Activated T-cell treated with anti-CD3 and anti-CD28 coated beads, Interleukin-2, amount 50 U/mL, for 4 hours (primary cell): ENCODE measurements at regions not wholly inside any gene's neighbourhood (a gene's known extent, or its start where the extent isn't known, plus 50 kb on each side); places are given as distances from the start of the nearest gene placed in this dataset.
"Not testable (repeated sequence)": the region's sequence is repeated elsewhere in the genome, so short reads cannot be mapped to it uniquely, and the experiment has no call there.

Experiments
- ATAC-seq, 2 donors: fragments of 200-7000 bp; cut with Tn5 transposase; one replicate each; pipeline ENCODE4 v1.10.0; 2021
- DNase-seq: peaks from one replicate; pipeline ENCODE4 v3.0.0-alpha.2; 2020
- H3K27me3 Mint-ChIP-seq: one replicate; pipeline ENCODE4 v1.8.0; 2021; ENCODE audit warnings: low read depth, mixed read lengths
- H3K36me3 Mint-ChIP-seq: one replicate; pipeline ENCODE4 v1.8.0; 2022; ENCODE audit warnings: mixed read lengths; ENCODE audit not compliant: insufficient read depth
- H3K4me1 Mint-ChIP-seq: one replicate; pipeline ENCODE4 v1.8.0; 2021; ENCODE audit warnings: low read depth, mixed read lengths
- H3K4me3 Mint-ChIP-seq: one replicate; pipeline ENCODE4 v1.8.0; 2021; ENCODE audit warnings: mild to moderate bottlenecking, moderate library complexity, mixed read lengths
- H3K9me3 Mint-ChIP-seq: one replicate; pipeline ENCODE4 v1.8.0; 2021; ENCODE audit warnings: mixed read lengths

DNA sequence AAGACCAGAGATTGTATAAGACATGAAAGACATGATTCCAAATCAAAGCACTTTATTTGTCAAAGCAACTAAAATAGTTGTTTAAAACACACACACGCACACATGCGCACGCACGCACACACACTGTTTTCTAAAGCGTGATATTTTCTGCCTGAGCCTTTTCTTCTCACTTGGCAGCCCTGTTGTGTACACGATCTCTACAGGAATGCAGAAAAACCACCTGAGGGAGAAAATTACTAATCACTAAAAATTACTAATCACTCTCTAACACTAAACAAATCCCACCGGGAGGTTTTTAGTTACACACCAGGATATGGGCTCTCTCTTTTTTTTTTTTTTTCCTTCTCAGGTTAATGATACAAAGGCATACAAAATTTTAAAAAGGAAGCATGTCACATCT, 160.1 kb upstream of the ATP11B start:
- H3K9me3 Mint-ChIP-seq = no peaks in the 10 kb centered on the region
- DNase-seq (no peak), ATAC-seq (no peak)
- H3K4me1 Mint-ChIP-seq = no peaks in the 10 kb centered on the region
- no peak overlapping the region for H3K4me3 Mint-ChIP-seq
- H3K36me3 Mint-ChIP-seq = no peaks in the 10 kb centered on the region
- H3K27me3 Mint-ChIP-seq = peaks cover 3% of the 10 kb centered on the region

DNA sequence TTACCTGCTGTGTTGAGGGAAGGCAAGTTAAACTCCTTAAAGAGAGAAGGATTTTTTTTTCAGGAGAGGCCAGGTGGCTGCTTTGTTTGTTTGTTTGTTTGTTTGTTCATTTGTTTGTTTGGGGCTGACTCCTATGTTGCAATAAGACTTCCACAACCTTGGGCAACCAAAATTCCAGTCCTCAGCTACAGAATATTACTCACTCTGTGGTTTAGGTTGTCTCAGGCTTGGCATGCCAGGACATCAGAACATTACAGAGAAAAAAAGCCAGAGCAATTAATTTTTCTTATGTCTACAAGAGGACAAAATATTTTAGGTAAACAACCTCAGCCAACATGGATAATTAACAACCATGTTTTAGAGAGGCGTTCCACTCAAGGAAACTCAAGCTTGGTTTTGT, 156.7 kb upstream of the ATP11B start:
- Mint-ChIP-seq H3K4me3 (no peak overlapping the region), H3K36me3 (no peaks in the 10 kb centered on the region), H3K9me3 (peaks cover 4% of the 10 kb centered on the region), H3K27me3 (peaks cover 11% of the 10 kb centered on the region), H3K4me1 (no peaks in the 10 kb centered on the region)
- ATAC-seq (no peak), DNase-seq (no peak)

DNA sequence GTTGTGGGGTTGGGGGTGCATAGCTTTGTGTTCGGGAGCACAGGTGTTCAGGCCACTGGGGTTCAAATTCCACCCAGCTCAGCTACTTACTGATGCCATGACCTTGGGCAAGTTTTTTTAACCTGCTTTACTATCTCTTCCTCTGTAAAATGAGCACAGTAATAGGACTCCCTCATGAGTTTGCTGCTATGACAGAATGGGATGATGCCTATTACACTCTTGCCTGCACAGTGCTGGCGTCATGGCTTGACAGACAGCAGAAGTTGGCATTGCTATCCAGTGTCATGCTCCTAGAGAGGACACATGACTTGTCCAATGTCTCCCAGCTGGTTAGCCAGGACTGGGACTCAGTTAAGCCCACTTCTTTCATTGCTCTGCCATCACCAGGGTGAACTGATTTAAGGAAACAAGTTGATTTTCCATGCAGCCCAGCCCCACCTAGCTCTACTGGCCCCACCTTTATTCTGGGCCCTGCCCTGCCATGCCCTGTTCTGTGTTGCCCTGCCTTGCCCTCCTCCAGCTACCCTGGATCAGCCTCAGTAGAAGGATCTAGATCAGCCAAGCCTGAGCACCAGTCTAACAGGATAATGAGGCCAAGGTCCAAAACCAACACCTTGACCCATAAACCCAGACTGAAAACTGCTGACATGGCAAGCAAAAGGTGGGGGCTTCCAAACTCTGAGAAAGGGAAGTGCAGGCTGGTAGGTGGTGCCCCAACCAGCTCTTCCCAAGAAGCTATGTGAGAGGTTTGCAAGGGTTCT, 155.8 kb upstream of the ATP11B start:
- H3K4me3 Mint-ChIP-seq = no peak overlapping the region

DNA sequence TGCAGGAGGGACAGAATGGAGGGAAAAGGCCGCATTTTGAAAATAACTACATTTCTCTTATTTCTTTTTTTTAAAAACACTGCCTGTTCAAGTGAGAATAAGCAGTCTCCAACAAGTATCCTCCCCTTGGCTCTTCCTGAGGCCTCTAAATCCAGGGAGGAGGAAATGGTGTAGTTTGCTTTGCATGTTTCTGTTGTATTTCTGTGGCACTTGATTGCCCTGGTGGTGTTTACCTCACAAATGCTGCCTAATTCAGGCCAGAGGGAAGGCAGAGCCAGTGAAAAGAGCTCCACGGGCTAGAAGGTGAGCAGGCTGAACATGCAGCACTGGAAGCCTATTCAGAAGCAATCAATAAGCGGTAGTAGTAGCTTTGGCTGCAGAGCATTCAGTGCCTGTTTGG, 149.3 kb upstream of the ATP11B start:
- H3K4me1 Mint-ChIP-seq = no peaks in the 10 kb centered on the region
- H3K36me3 Mint-ChIP-seq = no peaks in the 10 kb centered on the region
- H3K9me3 Mint-ChIP-seq = peaks cover 4% of the 10 kb centered on the region
- no peak overlapping the region for H3K4me3 Mint-ChIP-seq
- DNase-seq (no peak), ATAC-seq (no peak)
- H3K27me3 Mint-ChIP-seq = peaks cover 16% of the 10 kb centered on the region

More for the DNA sequence above, 155.8 kb upstream of the ATP11B start:
- ATAC-seq (no peak), DNase-seq (no peak)
- peaks cover 11% of the 10 kb centered on the region for H3K27me3 Mint-ChIP-seq
- no peaks in the 10 kb centered on the region for H3K36me3 Mint-ChIP-seq
- peaks cover 4% of the 10 kb centered on the region for H3K9me3 Mint-ChIP-seq
- no peaks in the 10 kb centered on the region for H3K4me1 Mint-ChIP-seq

DNA sequence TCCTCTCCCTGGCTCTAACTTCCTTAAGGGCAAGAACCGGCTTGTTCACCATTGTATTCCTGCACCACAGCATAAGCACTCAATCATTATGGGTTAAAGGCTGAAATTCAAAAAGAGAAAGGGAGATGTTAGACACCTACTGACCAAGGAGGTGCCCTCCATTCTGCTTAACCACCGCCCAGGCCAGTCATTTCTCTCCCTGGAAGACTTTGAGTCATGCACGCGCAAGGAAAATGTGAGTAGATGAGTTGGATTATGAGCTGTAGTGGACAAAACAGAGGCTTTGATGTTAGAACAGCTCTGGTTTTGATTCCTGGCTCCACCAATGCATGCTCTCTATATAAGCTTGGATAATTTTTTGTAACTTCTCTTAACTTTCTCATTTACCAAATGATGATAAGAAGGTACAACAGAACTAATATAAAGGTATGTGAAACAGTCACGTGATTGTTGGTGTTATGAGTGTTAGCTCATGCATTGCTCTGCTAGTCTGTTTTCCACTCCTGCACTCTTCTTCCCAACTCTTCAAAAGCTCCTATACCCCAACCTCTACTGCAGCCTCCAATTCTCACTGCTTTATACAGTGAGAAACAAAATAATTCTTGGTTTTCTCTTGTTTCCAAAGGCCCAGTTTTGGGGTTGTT, 148.4 kb upstream of the ATP11B start:
- Mint-ChIP-seq H3K4me1 (no peaks in the 10 kb centered on the region), H3K9me3 (peaks cover 4% of the 10 kb centered on the region), H3K36me3 (no peaks in the 10 kb centered on the region), H3K27me3 (peaks cover 15% of the 10 kb centered on the region), H3K4me3 (no peak overlapping the region)
- DNase-seq = no peak
- peak in 1 of 2 donors; percentile 46 for ATAC-seq

DNA sequence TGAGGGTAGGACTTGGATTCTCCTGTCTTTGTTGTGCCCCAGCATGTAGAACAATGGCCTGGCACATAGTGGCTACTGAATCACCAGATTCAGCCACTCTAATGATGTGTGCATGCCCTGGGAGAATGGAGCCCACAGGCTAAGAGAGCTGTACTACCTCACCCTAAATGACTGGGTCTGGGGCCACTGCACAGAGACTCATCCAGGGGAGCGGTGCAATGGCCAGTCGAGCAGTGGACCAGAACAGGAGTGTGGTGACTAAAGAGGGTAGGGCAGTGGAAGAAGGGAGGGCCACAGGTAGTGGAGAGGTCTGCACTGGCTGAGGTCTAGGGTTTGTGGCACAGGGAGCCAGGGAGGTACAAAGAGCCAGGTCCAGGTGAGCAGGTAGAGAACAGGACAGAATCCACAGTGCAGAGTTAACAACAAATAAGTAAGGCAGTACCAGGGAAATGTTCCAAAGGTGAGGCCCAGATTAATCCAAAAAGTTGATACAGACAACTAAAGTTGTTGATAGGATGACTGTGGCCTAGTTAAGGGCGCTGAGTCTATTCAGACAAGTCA, 142.7 kb upstream of the ATP11B start:
- DNase-seq (no peak), ATAC-seq (no peak)
- Mint-ChIP-seq H3K36me3 (no peaks in the 10 kb centered on the region), H3K27me3 (peaks cover 9% of the 10 kb centered on the region), H3K4me1 (no peaks in the 10 kb centered on the region), H3K4me3 (no peak overlapping the region), H3K9me3 (peaks cover 3% of the 10 kb centered on the region)

DNA sequence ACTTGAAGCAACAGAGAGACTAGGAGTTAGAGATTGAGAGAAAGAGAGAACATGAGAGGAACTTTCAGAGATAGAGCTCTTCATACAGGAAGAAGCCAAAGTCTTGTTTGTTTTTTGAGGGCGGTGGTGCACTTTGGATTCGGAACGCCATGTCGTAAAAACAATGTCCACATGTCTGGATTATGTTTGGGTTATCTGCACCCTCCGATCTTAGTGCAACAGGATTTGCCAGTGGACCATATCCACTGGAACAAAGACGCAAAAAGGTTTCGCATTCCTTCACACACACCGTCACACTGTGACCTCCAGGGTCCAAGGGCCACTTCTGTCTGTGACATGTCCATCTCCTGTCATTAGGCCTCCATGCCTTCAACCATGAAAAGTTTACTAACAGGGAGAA, 141.8 kb upstream of the ATP11B start:
- DNase-seq (no peak), ATAC-seq (no peak)
- Mint-ChIP-seq H3K4me3 (no peak overlapping the region), H3K36me3 (no peaks in the 10 kb centered on the region), H3K9me3 (peaks cover 3% of the 10 kb centered on the region), H3K4me1 (no peaks in the 10 kb centered on the region), H3K27me3 (peaks cover 8% of the 10 kb centered on the region)

DNA sequence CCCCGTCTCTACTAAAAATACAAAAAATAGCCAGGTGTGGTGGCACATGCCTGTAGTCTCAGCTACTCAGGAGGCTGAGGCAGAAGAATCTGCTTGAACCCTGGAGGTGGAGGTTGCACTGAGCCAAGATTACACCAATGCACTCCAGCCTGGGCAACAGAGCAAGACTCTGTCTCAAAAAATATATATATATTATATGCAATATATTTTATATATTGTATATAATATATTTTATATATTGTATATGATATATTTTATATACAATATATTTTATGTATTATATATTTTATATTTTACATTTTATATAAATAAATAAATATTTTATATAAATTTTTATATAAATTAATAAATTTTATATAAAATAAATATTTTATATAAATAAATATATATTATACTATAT, 140.2 kb upstream of the ATP11B start:
- not testable (repeated sequence) for H3K4me1 Mint-ChIP-seq, H3K36me3 Mint-ChIP-seq, H3K9me3 Mint-ChIP-seq, H3K4me3 Mint-ChIP-seq, ATAC-seq, DNase-seq, H3K27me3 Mint-ChIP-seq

DNA sequence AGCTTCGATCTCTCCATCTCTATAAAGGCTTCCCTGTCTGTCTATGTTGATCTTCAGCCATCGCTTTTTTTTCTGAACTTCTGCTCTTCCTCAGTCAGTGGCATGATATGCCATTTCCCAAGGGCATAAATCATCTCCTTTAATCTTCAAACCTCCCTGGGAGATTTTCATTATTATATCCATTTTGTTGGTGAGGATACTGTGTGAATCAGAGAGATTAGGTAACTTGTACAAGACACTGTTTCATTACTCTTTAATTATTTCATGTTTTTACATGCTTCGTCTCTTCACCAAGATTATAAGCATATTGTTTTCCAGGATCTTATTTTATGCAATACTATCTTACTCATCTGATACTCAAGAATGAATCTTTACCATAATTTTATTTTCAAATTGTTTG, 124.8 kb upstream of the ATP11B start:
- Mint-ChIP-seq H3K9me3 (no peaks in the 10 kb centered on the region), H3K4me1 (no peaks in the 10 kb centered on the region), H3K36me3 (no peaks in the 10 kb centered on the region), H3K4me3 (no peak overlapping the region), H3K27me3 (peaks cover 18% of the 10 kb centered on the region)
- DNase-seq (no peak), ATAC-seq (no peak)

DNA sequence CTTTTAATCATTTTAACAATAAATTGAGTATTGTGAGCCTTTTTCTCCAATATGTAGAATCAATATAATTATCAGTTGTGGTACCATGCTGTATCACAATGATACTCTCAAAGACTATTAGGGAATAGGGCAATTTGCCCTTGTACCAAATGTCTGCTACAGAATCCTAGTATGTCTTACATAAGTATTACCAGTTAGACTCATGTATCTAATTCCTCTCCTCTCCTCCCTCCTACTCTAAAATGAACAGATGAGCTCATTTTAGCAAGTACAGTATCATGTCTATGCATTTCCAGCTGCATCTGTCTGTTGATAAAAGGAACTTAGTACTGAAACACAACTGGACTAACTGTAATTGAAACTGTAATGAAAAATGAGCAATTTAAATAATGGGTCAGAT, 124.3 kb upstream of the ATP11B start:
- H3K27me3 Mint-ChIP-seq = peaks cover 19% of the 10 kb centered on the region
- no peaks in the 10 kb centered on the region for H3K36me3 Mint-ChIP-seq
- ATAC-seq (no peak), DNase-seq (no peak)
- H3K9me3 Mint-ChIP-seq = no peaks in the 10 kb centered on the region
- H3K4me3 Mint-ChIP-seq = no peak overlapping the region
- no peaks in the 10 kb centered on the region for H3K4me1 Mint-ChIP-seq

DNA sequence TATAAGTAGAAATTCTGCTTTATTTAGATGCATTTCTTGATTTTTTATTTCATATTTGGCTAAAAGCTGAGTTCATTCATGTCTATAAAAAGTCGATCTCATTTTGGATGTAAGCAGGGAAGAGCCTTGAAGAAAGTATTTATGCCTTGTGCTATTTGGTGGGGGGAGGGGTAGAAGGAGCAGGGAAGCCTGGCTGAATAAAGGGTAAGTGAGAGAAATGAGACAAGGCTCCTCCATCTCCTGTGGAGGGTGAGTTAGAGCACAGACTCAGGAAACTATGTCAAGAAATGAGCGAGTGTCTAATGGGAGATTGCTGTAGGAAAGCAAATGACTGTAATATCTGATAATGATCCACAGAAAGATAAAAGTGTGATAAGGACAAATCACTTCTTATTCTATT, 121.8 kb upstream of the ATP11B start:
- Mint-ChIP-seq H3K36me3 (no peaks in the 10 kb centered on the region), H3K9me3 (no peaks in the 10 kb centered on the region), H3K4me1 (no peaks in the 10 kb centered on the region), H3K4me3 (no peak overlapping the region), H3K27me3 (peaks cover 12% of the 10 kb centered on the region)
- DNase-seq (no peak), ATAC-seq (no peak)

DNA sequence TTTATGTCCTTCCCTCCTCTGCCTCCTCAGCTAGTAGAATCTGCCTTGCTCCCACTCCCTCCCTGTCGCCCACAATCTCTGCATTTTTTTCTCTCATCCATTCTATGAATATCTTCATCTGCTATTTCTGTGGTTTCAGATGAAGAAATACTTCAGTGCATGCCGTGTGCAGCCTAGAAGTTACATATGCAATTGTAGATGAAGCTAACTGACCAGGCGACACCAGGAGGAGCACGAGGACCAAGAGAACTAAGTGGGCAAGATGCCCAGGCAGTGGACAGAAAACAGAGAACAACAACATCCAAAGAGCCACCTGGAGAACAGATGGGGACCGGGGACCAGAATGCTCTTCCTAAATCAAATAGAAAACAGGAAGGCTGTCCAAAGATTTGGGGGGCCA, 121.4 kb upstream of the ATP11B start:
- Mint-ChIP-seq H3K27me3 (peaks cover 12% of the 10 kb centered on the region), H3K4me3 (no peak overlapping the region), H3K9me3 (no peaks in the 10 kb centered on the region), H3K36me3 (no peaks in the 10 kb centered on the region), H3K4me1 (no peaks in the 10 kb centered on the region)
- DNase-seq = no peak
- ATAC-seq = no peak

DNA sequence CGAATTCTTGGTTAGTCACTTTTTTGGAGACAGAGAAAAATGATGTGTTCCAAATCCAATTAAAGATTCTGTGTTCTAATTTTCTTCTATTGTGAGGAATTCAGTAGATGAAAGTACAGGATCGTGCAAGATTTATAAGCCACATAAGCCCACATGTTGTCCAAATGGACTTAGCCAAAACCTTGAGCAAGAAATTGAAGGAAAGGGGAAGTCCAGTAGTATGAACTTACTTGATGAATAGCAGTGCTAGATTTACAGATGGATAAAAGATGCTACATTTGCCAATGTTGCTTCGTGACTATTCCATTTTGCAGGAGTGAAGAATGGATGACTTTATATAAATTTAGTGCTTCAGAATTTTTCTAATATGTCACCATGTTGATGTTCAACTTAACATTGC, 120.0 kb upstream of the ATP11B start:
- Mint-ChIP-seq H3K4me3 (no peak overlapping the region), H3K36me3 (no peaks in the 10 kb centered on the region), H3K27me3 (peaks cover 10% of the 10 kb centered on the region), H3K9me3 (no peaks in the 10 kb centered on the region), H3K4me1 (no peaks in the 10 kb centered on the region)
- ATAC-seq = no peak
- no peak for DNase-seq

DNA sequence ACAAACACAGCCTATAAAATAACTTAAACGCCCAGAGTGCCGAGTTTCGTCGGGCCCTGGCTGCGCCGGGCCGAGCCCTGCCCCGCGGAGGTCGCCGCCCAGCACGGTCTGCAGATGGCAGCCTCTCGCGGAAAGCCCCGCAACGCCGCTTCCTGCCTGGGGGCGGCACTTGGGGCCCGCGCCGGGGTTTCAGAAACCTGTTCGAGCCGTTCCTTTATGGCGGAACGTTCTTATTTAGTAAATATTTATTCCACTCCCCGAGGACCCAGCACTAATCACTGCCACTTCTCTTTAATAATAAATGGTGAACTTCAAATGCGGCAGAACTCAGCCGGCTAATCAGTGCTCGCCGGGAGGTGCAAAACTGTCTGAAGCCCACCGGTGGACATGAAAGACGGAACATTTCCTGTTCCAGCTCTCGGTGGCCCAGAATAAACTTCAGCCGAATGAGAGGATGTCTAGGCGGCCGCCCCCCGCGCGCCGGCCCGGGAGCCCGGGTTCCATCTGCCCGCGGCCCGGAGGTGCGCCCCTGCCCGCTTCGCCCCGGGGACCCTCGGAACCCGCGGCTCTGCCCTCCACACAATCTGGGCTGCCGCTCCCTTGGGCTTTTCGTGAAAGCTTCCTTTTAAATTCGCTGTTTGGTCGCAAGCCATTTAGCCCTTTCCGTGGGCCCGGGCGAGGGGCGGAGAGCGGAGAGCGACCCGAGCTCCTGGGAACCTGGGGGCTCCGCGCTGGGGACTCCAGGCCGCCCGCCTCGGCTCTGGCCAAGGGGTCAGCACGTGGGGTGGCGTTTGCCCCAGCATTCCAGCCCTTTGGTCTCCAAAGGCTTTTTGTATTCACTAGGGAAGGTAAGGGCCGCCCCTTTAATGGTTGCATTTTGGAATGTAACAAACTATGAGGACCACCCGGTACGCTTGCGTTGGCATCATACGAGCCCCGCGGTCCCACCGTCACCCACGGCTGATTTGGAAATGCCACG, 110.8 kb upstream of the ATP11B start:
- no peaks in the 10 kb centered on the region for H3K36me3 Mint-ChIP-seq
- peaks cover 26% of the 10 kb centered on the region for H3K27me3 Mint-ChIP-seq
- DNase-seq (peak; percentile 38), ATAC-seq (peak; percentile 86 to 87)
- H3K4me3 Mint-ChIP-seq = peak overlapping the region; percentile 76
- H3K4me1 Mint-ChIP-seq = peaks cover 10% of the 10 kb centered on the region
- no peaks in the 10 kb centered on the region for H3K9me3 Mint-ChIP-seq
